Kidney glomerular epithelial cell (primary cell): ENCODE measurements at regions not wholly inside any gene's neighbourhood (a gene's known extent, or its start where the extent isn't known, plus 50 kb on each side); places are given as distances from the start of the nearest gene placed in this dataset.

Source experiments
- DNase-seq: peaks from one replicate; lab custom pipeline; 2025; lab: John Stamatoyannopoulos, UW

DNA sequence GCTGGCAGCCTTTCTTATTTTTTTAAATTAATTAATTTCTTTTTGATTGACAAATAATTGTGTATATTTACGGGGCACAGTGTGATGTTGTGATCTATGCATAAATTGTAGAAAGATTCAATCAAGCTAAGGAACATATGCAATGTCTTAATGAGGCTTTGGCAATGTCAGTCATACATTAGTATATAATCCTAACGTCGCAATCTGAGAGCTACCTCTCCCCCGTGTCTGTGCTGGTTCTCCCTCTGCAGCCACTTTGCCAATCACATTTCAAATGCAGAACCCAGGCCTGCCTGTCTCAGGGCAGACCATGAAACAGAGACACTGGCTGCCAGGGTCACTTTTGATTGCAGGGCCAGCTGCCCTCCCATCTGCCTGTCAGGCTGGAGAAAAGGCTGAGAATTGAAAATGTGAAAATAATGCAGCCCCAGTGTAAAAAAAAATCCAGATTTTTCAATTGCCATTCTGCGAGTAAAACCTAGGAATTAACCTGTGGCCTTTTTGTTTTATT, 56.3 kb downstream of the SLC24A2 start:
- no peak for DNase-seq

GRCh38 chr9:19728101-19728500, 60.7 kb downstream of the SLC24A2 start:
- no peak for DNase-seq

DNA sequence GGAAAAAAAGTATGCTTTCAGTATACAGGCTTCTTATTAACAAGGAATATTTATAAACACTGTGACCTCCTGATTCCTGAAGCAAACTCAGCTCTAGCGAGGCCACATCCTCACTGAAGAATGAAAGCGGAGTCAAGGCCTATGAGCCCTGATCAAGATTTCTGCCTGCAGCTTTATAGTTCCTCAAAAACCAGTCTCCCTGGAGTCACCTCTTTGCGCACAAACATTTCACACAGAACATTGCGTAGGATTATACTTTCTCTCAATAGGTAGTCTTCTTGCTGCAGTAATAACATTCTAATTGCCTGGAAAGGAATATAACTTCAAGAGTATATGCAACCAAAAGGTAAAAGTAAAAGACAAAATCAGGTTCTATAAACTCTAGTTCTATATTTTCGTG, 62.9 kb downstream of the SLC24A2 start:
- no peak for DNase-seq

GRCh38 chr9:19720377-19720776, 68.5 kb downstream of the SLC24A2 start:
- peak; percentile 22 for DNase-seq

GRCh38 chr9:19703702-19704101, 85.1 kb downstream of the SLC24A2 start:
- DNase-seq: no peak

DNA sequence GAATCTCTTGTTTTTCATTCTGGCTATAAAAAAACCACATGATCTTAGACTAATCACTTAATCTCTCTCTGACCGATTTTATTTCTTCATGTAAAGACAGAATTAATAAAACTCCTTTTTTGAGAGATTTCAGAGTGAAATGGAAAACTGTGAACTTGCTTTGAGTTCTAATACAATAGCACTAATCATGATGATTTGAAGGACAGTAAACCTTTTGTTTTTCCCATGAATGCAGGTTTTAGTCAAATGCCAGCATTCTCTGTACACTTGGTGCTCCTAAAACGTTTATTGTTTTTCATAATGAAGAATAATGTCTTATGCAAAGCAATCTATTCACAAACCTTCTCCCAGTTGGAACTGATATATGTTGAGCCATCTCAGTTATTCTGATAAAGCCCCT, 86.8 kb downstream of the SLC24A2 start:
- no peak for DNase-seq

GRCh38 chr9:19701274-19701673, 87.6 kb downstream of the SLC24A2 start:
- DNase-seq: no peak

DNA sequence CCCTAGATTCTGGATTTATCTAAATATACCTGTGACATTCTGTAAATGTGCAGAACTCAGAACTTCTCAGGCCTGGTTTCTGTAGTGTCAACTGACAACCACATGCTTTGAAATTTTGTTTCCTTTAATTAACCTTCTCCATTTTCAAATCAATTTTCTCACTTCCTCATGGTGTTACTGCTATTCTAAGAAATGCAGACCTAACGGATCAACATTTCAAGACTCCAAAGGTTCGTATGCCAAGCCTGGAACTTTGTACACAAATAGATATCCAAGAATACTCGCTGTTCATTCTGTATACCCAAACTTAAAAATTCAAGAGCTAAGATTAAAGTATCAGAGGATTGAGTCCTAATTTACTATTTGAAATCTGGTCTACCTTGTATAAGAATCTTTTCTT, 88.1 kb downstream of the SLC24A2 start:
- no peak for DNase-seq

- no peak for DNase-seq
Measured at GRCh38 chr9:19699756-19700155, 89.1 kb downstream of the SLC24A2 start.

DNA sequence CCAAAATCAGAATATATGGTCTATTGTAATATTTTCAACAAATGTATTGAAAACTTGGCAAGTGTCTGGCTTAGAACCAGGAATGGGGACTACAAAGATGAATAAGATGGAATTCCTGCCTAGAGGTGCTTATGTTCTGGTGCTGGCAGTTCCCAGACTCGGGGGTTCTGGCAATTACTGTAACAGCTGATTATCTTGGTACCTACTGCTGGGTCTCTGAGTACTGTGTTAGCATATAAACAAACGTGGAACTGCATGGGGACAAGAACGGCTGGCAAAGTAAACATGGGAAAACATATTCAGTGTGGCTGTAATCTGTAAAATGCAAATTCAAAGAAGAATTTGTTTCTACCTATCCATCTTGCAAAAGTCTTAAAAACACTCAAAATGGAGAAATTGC, 89.9 kb downstream of the SLC24A2 start:
- DNase-seq: no peak

DNA sequence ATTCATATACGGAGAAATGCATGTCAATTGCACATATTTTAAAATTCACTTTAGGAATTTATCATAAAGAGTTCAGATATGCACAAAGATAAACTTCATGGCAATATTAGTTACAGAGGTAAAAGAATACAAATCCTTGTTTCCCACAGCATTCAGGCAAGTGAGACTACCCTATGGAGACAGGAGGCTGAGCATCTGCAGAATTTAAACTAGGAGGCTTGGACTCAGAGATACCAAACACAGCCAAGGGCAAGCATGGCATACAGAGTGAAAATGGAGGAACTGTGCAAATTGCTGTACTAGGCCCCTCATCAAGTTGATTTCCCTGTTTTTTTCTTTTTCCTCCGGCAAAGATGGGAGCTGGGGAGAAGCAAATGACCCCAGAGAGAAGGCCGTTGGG, 94.2 kb downstream of the SLC24A2 start:
- DNase-seq: no peak

- no peak for DNase-seq
Measured at GRCh38 chr9:19690128-19690527, 98.7 kb downstream of the SLC24A2 start.

- DNase-seq: no peak
Measured at GRCh38 chr9:19689328-19690101, 99.3 kb downstream of the SLC24A2 start.

DNA sequence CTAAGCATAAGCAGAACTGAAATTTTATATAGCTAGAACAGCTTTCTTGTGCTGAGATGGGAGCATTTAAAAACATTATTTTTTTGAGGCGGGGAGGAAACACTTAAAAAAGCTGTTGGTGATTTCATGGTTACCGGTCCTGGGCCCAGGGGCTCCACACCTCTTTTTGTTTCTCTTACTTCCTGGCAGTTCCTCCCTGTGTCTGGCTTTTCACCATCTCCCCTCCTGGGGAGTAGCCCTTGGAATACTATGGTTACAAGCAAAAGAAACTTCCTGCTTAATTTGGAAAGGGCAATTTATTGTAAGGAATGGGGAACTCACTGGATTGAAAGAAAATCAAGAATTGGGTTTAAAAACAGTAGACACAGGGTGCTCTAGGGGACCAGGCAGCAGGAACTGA, 105.1 kb downstream of the SLC24A2 start:
- DNase-seq: no peak

DNA sequence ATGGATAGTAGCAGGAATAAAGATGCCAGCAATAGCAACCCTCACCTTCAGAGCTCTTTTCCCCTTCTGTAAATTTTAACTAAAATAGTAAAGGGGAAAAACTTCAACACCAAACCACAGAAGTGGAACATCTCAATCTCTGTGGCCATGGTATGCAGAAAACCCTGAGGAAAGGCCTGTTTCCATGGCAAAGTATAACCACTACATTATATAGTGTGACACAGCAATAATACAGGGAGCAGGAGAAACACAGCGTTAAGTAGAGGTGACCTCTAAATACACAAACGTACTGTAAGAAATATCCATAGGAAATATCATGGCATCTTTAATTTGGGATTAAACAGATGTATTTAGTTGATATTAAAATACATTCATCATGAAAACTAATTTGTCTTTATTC, 106.4 kb downstream of the SLC24A2 start:
- DNase-seq: no peak

DNA sequence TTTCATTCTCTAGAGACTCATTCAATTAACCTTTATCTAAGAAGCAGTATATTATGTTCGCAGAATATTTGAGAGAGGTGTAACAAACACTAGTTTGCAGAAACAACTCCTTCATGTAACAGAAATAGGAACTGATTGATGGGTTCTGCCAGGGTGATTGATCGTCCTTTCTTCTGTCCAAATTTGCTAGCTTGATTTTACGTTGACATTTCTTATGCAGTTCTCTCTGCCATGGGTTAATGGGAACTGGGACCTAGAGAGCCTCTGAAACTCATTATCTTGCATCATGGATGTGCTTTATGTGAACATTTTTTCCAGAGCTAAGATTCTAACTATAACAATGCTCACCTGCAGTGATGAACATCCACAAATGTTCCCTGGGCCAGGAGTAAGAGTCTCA, 107.0 kb downstream of the SLC24A2 start:
- DNase-seq: no peak

DNA sequence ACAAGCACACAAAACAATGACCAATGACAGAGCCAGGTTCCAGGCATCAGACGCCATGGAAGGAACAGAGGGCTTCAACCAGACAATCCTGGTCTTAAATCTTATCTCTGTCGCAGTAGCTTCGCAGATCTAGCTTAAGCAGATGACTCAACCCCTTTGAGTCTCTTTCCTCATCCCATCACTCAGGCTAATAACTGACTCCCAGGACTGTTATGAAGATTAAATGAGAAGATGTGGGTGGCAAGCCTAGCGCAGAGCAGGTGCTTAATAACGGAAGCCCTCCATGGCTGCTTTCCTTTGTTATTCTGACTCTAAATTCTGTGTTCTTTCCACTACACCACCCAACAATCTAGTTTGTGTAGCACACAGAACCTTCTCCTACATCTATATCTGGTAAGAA, 110.9 kb downstream of the SLC24A2 start:
- no peak for DNase-seq

- DNase-seq: no peak
Measured at GRCh38 chr9:19675492-19675891, 113.3 kb downstream of the SLC24A2 start.

- no peak for DNase-seq
Measured at GRCh38 chr9:19666575-19666974, 122.3 kb downstream of the SLC24A2 start.

DNA sequence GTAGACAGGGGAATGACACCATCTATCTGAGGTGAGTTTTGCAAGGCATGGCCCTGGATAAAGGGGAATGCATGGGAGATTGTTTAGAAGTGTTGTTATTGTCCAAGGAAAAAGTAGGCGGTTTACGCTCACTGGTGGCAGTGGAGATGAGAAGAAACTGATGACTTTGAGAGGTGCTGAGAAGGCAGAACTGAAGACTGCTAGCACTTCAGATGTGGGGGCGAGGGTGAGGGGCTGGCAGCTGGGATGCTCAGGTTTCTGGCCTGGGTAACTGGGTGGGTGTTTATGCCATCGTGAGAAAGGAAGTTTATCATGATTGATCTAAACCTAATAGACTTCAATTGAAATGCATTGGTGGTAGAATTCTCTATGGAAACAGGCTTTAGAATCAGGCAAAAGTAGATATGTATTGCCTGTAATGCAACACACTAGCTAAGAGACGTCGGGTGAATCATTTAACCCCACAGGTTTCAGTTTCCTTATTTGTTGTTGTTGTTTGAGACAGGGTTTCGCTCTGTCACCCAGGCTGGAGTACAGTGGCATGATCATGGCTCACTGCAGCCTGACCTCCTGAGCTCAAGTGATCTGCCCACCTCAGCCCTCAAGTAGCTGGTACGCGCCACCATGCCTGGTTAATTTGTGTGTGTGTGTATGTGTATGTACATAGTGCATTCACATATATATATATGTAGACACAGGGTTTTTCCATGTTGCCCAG, 123.5 kb downstream of the SLC24A2 start:
- no peak for DNase-seq

GRCh38 chr9:19663570-19663969, 125.3 kb downstream of the SLC24A2 start:
- no peak for DNase-seq

GRCh38 chr9:19662213-19662612, 126.6 kb downstream of the SLC24A2 start:
- no peak for DNase-seq

DNA sequence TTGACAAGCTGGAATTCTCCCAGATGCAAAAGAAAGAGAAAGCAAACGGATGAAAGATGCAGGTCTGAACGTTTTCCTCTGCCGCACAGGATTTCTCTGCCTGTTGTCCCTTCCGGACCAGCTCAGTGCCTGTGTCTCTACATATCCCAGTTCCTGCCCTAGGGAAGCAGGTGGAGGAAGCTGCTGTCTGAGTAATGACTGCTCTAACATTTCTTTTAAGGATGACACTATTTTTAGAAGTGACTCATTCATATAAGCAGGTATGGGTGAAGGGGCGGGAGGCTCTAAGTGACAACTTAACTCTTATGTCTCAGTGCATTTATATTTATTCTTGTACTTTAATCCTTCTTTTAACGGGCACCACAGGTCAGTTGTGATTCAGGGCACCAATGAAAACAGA, 128.8 kb downstream of the SLC24A2 start:
- no peak for DNase-seq

- DNase-seq: no peak
Measured at GRCh38 chr9:19656704-19657103, 132.1 kb downstream of the SLC24A2 start.
